Lower leg skin (tissue), 3 donors: ENCODE measurements at regions not wholly inside any gene's neighbourhood (a gene's known extent, or its start where the extent isn't known, plus 50 kb on each side); places are given as distances from the start of the nearest gene placed in this dataset.

Experiments used
- CTCF ChIP-seq, 3 donors: fragments of 450-650 bp; IDR thresholded peaks; one replicate each; pipeline ENCODE4 v1.5.1; 2016; ENCODE audit warnings: antibody characterized with exemption in 3 of 3, mild to moderate bottlenecking in 3 of 3, moderate library complexity in 2 of 3
- POLR2A ChIP-seq, 2 donors: fragments of 450-650 bp; IDR thresholded peaks; one replicate each; pipeline ENCODE4 v1.6.1; 2016 to 2017; ENCODE audit warnings: antibody characterized with exemption in 2 of 2, mild to moderate bottlenecking in 1 of 2, moderate library complexity in 1 of 2

GRCh38 chr12:17206553-17206952, 600.6 kb upstream of the LMO3 start:
- no peak for TF ChIP-seq CTCF (IDR thresholded peaks at IDR 0.05)
- no peak for TF ChIP-seq POLR2A (IDR thresholded peaks at IDR 0.05)
